PC-9 (cell line): ENCODE measurements at regions not wholly inside any gene's neighbourhood (a gene's known extent, or its start where the extent isn't known, plus 50 kb on each side); places are given as distances from the start of the nearest gene placed in this dataset.

ENCODE experiments used
- CTCF ChIP-seq: fragments of 200-600 bp; sonication (generic); conservative IDR thresholded peaks from 2 replicates; pipeline ENCODE4 v1.6.1; 2017; ENCODE audit warnings: mixed run types, antibody characterized with exemption, mild to moderate bottlenecking, moderate library complexity
- EZH2 ChIP-seq: fragments of 200-600 bp; sonication (generic); IDR thresholded peaks from 2 replicates; pipeline ENCODE4 v1.8.0; 2017; ENCODE audit warnings: antibody characterized with exemption, low read depth

- TF ChIP-seq CTCF = no peak
- TF ChIP-seq EZH2 = no peak
These were observed 487.7 kb downstream of the GADD45G start for GRCh38 chr9:90092508-90092907.
